Bone marrow (tissue), 2 donors: ENCODE measurements at regions not wholly inside any gene's neighbourhood (a gene's known extent, or its start where the extent isn't known, plus 50 kb on each side); places are given as distances from the start of the nearest gene placed in this dataset.

Experiments
- DNase-seq, 2 donors: peaks; one replicate each; lab custom pipeline; 2025; lab: John Stamatoyannopoulos, UW

- no peak for DNase-seq
These were observed 139.8 kb downstream of the ZFP36L2 start for GRCh38 chr2:43086451-43087221.

- DNase-seq = no peak
These were observed 140.5 kb downstream of the ZFP36L2 start for GRCh38 chr2:43085929-43086328.

GRCh38 chr2:43085505-43085904, 140.9 kb downstream of the ZFP36L2 start:
- no peak for DNase-seq

GRCh38 chr2:43084699-43085091, 141.7 kb downstream of the ZFP36L2 start:
- no peak for DNase-seq

- DNase-seq = no peak
These were observed 142.4 kb downstream of the ZFP36L2 start for GRCh38 chr2:43083710-43084698.

- DNase-seq = no peak
These were observed 143.3 kb downstream of the ZFP36L2 start for GRCh38 chr2:43082903-43083677.

GRCh38 chr2:43082111-43082894, 144.1 kb downstream of the ZFP36L2 start:
- no peak for DNase-seq

- DNase-seq = no peak
These were observed 145.2 kb downstream of the ZFP36L2 start for GRCh38 chr2:43081131-43081765.

- DNase-seq = no peak
These were observed 145.8 kb downstream of the ZFP36L2 start for GRCh38 chr2:43080571-43081021.

GRCh38 chr2:43078781-43079755, 147.3 kb downstream of the ZFP36L2 start:
- no peak for DNase-seq

GRCh38 chr2:43078301-43078700, 148.1 kb downstream of the ZFP36L2 start:
- no peak for DNase-seq

GRCh38 chr2:43077876-43078275, 148.5 kb downstream of the ZFP36L2 start:
- no peak for DNase-seq

GRCh38 chr2:43076676-43077075, 149.7 kb downstream of the ZFP36L2 start:
- DNase-seq = no peak

GRCh38 chr2:43075811-43076585, 150.4 kb downstream of the ZFP36L2 start:
- DNase-seq = no peak

GRCh38 chr2:43075054-43075593, 151.3 kb downstream of the ZFP36L2 start:
- DNase-seq = no peak

GRCh38 chr2:43074592-43075053, 151.8 kb downstream of the ZFP36L2 start:
- DNase-seq = no peak

GRCh38 chr2:43074052-43074451, 152.4 kb downstream of the ZFP36L2 start:
- DNase-seq = no peak

GRCh38 chr2:43073401-43073825, 153.0 kb downstream of the ZFP36L2 start:
- no peak for DNase-seq
